GM23338 (cell line): ENCODE measurements at regions not wholly inside any gene's neighbourhood (a gene's known extent, or its start where the extent isn't known, plus 50 kb on each side); places are given as distances from the start of the nearest gene placed in this dataset.

ENCODE experiments used
- CREB1 ChIP-seq: fragments of 250-450 bp; sonication (Bioruptor Pico); IDR thresholded peaks from 2 replicates; pipeline ENCODE4 v1.5.0; 2020; ENCODE audit warnings: low read depth, mild to moderate bottlenecking, moderate library complexity
- CTCF ChIP-seq, 2 experiments: fragments of 200-600 bp in 1 of 2; sonication (generic) in 1 of 2; conservative IDR thresholded peaks; 2 replicates each; pipeline versions ENCODE4 v1.5.1 to v1.6.1; 2016 to 2017; ENCODE audit warnings: antibody characterized with exemption in 2 of 2, low read depth in 2 of 2, mild to moderate bottlenecking in 2 of 2, moderate library complexity in 1 of 2
- EZH2phosphoT487 ChIP-seq: fragments of 200-600 bp; sonication (generic); IDR thresholded peaks from one replicate; pipeline ENCODE4 v1.8.1; 2018; ENCODE audit warnings: antibody characterized with exemption; ENCODE audit not compliant: unreplicated experiment
- JUNB ChIP-seq: IDR thresholded peaks from one replicate; pipeline ENCODE4 v1.6.1; 2016; ENCODE audit warnings: antibody characterized with exemption; ENCODE audit not compliant: unreplicated experiment
- NANOG ChIP-seq: IDR thresholded peaks from 2 replicates; pipeline ENCODE4 v1.6.1; 2016; ENCODE audit warnings: antibody characterized with exemption, borderline replicate concordance
- POLR2AphosphoS5 ChIP-seq: IDR thresholded peaks from 2 replicates; pipeline ENCODE4 v1.6.1; 2016; ENCODE audit warnings: antibody characterized with exemption, low read depth
- ZNF114 ChIP-seq: fragments of 250-450 bp; sonication (Bioruptor Pico); IDR thresholded peaks from 2 replicates; pipeline ENCODE4 v1.5.0; 2020; ENCODE audit warnings: mild to moderate bottlenecking, moderate library complexity
- ZNF331 ChIP-seq: fragments of 250-450 bp; sonication (Bioruptor Pico); IDR thresholded peaks from 2 replicates; pipeline ENCODE4 v1.5.0; 2020; ENCODE audit warnings: low read depth, mild to moderate bottlenecking, moderate library complexity
- ZNF462 ChIP-seq: fragments of 250-450 bp; sonication (Bioruptor Pico); IDR thresholded peaks from 2 replicates; pipeline ENCODE4 v1.5.0; 2020; ENCODE audit warnings: mild to moderate bottlenecking, moderate library complexity
- TF ChIP-seq, protein P1 (sequence below): IDR thresholded peaks from 2 replicates; pipeline ENCODE4 v1.6.1; 2016; ENCODE audit warnings: antibody characterized with exemption

DNA sequence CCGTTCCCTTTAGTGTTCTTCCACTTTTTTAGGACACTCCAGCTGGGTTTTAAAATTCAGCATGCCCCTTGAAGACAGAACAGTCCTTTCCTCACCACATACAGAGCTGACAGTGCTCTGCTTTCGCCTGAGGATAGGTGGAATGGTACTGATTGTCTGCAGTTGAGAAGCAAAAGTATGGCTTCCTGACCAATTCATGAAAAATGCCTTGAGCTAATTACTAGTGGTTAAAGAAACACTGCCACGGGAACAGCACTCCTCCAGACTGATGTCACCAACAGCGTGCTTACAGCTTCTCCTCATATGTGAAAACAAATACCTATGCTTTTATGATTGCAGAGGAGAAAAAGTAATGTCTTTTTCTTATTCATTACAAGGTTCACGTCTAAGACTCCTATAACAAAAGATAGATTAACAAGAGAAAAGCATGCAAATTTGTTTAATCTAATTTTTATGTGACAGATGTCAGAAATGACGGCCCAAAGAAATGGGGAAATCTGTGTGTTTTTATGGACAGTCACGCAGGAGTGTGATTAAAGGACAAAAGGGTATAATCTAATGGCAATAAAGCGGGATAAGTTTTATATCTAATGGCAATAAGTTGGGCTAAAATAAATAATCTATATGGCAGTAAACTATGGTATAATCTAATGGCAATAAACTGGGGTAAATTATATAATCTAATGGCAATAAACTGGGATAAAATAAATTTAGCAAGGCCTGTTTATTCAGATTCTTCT is 123.4 kb upstream of the ARHGAP42 start (continued):
- TF ChIP-seq ZNF462 (CRISPR knock-in tag) (no peak), ZNF114 (no peak), JUNB (no peak), EZH2phosphoT487 (no peak), CTCF (conservative IDR thresholded peaks at IDR 0.05; ENCODE audit: low read depth in 2 of 2) (no peak), ZNF331 (CRISPR knock-in tag) (no peak), POLR2AphosphoS5 (no peak), NANOG (no peak), CREB1 (no peak)
- TF ChIP-seq, protein P1, sequence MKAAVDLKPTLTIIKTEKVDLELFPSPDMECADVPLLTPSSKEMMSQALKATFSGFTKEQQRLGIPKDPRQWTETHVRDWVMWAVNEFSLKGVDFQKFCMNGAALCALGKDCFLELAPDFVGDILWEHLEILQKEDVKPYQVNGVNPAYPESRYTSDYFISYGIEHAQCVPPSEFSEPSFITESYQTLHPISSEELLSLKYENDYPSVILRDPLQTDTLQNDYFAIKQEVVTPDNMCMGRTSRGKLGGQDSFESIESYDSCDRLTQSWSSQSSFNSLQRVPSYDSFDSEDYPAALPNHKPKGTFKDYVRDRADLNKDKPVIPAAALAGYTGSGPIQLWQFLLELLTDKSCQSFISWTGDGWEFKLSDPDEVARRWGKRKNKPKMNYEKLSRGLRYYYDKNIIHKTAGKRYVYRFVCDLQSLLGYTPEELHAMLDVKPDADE: no peak
